Stimulated activated CD8-positive, alpha-beta memory T cell treated with anti-CD3 and anti-CD28 coated beads, Interleukin-4, amount 100 ng/mL, for 24 hours (primary cell): ENCODE measurements at regions not wholly inside any gene's neighbourhood (a gene's known extent, or its start where the extent isn't known, plus 50 kb on each side); places are given as distances from the start of the nearest gene placed in this dataset.
"Not testable (repeated sequence)": the region's sequence is repeated elsewhere in the genome, so short reads cannot be mapped to it uniquely, and the experiment has no call there.

Source experiments
- DNase-seq: peaks from one replicate; pipeline ENCODE4 v3.0.0-alpha.2; 2020; ENCODE audit warnings: low read depth

DNA sequence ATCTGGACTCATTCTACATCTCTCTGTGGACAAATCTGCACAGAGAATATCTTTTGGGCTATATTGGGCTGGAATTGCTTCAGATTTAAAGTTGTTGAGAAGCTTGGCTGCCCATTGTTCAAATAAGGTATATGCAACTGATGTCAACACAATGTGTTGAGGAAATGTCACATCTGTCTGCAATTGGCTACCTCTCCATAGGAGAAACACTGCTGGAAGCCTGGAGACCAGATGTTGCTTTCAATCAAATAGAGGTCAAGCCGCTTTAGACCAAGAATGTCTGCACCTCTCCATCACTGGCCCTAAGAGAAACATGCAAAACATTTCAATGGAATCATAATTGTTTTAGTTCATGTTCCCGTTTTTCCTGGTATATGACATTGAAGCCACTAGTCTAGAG, 720.2 kb downstream of the SLC4A3 start:
- DNase-seq = no peak

GRCh38 chr2:220348206-220348605, 720.8 kb downstream of the SLC4A3 start:
- DNase-seq = no peak

DNA sequence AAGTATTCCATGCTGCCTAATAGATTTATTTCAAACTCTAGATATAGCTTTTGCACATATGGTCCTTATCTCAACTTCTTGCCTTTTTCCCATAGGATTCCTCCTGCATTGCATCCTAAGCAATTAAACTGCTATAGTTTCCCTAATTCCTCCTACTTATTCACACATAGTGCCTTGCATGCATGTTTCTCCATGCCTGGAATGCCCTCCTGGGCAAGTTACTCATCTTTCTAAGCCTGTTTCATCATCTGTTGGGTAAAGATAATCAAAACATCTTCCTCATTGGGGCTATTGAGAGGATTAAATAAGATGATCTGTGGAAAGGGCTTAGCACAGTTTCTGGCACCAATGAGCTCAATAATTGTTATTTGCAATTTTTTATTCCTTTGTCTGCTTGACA, 726.5 kb downstream of the SLC4A3 start:
- DNase-seq = no peak

- DNase-seq = no peak
Observed at GRCh38 chr2:220356076-220356475, 728.6 kb downstream of the SLC4A3 start.

DNA sequence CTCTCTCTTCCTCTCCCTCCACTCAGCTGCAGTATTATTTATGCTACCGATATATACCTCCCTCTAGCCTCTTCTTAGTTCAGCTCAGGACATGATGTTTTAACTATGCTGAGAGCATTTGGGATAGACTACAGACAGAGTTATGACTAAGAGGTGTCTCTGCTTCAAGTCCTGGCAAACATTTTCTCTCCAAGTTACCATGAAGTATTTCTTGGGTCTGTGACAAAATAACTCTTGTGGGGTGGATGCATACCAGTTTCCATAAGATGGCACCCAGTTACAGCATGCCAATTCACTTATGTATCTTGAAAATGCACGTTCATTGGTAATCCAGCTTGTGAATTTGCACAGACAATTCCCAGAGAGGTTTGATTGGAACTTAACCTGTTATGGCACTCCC, 737.6 kb downstream of the SLC4A3 start:
- no peak for DNase-seq

- DNase-seq = no peak
Observed at GRCh38 chr2:220366765-220367164, 739.3 kb downstream of the SLC4A3 start.

DNA sequence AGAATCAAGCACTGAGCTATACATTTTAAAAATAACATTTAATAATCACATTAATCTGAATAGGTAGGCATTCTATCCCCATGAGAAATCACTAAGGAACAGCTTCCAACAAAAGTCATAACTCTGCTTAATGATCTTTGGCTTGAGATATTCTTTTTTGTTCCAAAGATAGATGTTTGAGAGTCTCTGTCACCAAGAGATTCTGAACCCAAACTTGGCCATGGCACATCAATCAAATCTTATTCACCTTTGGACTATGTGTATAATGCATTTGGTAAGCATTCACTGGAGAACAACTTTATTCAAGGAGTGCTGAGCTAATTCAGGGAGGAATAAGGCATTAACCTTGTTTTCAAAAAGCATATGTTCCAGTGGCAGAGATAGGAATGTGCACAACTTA, 743.3 kb downstream of the SLC4A3 start:
- no peak for DNase-seq

GRCh38 chr2:220371211-220371610, 743.8 kb downstream of the SLC4A3 start:
- no peak for DNase-seq

DNA sequence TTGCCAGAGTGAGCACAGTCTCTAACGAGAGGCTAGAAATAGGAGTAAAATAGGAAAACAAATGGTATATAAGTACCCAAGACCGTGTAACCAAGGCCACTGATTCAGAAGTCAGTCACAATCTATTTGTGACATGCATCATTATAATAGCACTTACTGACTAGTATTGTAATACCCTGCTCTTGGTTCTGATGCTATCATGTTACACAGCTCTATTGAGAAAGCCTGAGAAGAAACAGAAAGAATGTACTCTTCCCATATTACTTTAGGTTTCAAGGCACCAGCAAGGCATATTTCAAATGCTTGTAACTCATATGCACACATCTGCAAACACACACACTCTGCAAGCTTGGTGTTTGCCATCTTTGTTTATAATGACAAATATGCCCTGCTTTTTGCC, 746.4 kb downstream of the SLC4A3 start:
- DNase-seq = no peak

DNA sequence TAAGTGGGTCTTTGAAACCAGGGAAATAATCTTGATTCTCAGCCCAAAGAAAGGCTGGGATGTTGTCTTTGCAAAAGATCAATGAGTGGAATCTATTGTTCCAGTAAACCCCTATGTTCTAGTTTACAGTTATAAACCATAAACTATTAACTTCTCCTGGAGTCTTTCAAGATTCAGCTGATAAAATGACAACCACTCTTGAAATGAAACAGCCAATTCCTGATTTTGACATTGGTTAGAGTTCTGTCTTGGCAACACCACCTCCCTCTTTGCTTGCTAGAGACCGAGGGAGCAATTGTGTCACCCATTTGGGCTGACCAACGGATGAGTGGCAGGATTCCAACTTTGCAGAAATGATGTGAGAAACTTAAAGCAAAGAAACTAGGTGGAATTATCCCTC, 746.9 kb downstream of the SLC4A3 start:
- no peak for DNase-seq

- DNase-seq = no peak
Observed at GRCh38 chr2:220377482-220378155, 750.2 kb downstream of the SLC4A3 start.

DNA sequence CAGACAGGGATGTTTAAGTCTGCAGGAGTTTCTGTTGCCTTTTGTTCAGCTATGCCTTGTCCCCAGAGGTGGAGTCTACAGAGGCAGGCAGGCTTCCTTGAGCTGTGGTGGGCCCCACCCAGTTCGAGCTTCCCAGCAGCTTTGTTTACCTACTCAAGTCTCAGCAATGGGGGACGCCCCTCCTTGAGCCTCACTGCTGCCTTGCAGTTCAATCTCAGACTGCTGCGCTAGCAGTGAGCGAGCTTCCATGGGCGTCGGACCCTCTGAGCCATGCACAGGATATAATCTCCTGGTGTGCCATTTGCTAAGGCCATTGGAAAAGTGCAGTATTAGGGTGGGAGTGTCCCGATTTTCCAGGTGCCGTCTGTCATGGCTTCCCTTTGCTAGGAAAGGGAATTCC, 760.3 kb downstream of the SLC4A3 start:
- not testable (repeated sequence) for DNase-seq

DNA sequence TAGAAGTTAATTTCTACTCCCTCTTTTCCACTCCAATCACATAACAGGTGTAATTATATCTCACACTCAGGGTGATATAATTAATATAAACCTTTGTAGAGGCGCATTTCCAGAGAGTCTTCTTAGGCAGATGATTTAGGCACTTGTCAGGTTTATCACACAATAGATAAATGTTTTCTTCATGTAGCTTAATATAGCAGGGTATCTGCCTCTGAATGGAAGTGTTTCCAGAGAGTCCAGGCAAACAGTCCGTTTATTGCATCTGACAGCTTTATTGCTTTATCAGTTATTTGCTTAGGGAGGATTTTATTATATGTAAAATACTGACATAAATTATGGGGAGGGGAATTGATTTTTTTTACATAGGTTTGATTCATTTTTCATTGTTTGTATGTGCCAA, 766.3 kb downstream of the SLC4A3 start:
- no peak for DNase-seq

DNA sequence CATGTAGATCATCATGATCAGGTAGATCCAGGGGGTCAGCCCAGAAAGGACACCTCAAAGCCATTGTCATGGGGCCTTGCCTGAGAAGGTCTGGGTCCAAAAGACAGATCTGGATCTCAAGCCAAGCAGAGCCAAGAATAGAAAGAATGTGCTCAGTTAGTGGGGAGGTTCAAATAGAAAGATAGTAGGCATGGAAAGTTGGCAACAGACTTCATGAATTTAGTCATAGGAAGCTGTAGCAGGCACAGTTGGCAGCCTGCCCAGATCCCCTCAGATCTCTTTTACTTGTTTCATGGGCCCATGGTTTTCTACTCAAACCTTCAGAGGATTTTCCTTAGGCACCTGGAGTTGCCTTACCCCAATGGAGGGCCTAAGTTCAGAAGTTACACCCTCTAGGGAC, 767.0 kb downstream of the SLC4A3 start:
- DNase-seq = no peak

- DNase-seq = no peak
Observed at GRCh38 chr2:220396287-220396686, 768.9 kb downstream of the SLC4A3 start.

DNA sequence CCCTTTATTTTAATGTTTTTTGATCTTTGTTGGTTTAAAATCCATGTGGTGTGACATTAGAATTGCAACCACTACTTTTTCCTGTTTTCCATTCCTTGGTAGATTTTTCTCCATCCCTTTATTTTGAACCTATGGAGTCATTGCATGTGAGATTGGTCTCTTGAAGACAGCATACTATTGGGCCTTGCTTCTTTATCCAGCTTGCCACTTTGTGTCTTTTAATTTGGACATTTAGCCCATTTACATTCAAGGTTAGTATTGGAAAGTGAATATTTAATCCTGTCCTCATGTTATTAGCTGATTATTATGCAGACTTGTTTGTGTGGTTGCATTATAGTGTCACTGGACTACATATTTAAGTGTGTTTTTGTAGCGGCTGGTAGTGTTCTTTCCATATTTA, 782.9 kb downstream of the SLC4A3 start:
- DNase-seq = no peak

GRCh38 chr2:220417503-220417902, 790.1 kb downstream of the SLC4A3 start:
- no peak for DNase-seq

GRCh38 chr2:220419647-220420046, 792.2 kb downstream of the SLC4A3 start:
- no peak for DNase-seq

DNA sequence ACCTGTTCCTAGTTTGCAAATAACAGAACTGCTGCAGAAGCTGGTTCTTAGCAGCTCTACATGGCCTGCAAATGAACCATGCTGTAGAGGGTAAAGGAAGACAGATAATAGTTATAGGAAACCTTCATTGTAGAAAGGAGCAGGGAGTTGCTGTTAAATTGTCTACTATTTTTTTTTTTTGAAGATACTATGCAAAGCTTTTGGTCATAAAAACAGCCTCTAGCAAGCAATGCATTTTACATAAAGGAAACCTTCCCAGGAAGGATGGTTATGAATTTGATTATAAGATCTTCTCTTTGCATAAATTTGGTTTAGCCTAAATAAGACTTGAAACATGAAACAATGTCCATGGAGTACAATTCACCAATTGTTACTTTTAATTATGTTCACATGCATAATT, 793.4 kb downstream of the SLC4A3 start:
- no peak for DNase-seq

DNA sequence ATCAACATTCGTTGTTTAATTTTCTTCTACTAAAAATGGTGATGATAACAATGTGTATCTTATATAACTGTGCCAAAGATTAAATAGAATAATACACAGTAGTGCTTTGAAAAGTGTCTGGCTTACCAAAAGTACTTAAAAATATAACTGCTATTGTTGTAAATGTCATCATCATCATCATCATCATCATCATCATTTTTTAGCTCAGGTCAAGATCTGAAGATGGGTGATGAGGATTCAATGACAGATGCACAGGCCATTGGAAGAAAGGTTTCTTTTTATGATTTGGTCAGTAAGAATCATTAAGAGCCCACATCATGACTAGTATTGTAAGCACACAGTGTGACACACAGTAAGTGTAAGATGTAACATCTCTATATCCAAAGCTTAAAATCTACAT, 795.2 kb downstream of the SLC4A3 start:
- DNase-seq = no peak

DNA sequence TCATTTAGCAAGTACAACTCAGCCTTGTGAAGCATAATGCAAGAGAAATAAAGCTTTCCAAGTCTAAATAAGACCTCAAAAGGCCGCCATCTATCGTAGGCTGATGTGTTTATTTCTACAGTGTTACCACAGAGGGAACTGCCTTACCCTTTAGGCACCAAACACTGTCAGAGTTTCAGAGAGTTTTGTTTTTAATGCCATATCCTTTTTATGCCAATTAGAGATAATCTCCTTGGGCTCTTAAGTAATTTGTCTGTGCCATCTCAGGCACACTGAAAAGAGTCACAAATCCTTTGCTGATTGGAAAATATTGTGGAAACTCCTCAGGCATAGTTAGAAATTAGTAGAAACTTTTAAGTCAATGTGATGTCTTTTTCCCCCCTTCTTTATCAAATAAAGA, 797.1 kb downstream of the SLC4A3 start:
- no peak for DNase-seq

GRCh38 chr2:220432645-220433044, 805.2 kb downstream of the SLC4A3 start:
- DNase-seq = no peak

DNA sequence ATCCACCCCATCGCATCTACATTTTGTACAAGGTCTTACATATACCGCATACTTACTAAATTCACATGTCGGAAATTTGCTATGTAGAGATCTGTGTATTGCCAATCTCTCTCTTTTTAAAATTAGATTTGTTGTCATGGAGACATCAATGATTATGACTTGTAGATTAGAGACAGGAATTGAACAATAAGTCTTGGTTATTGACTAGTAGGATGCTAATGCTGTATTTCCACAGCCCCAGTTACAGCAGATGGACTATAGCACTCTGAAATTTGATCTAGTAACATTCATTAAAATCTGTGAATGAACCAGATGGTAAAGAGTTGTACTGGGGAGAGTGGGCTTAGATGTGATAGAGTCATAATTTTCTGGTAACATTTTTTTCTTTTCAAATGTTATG, 805.7 kb downstream of the SLC4A3 start:
- DNase-seq = no peak

DNA sequence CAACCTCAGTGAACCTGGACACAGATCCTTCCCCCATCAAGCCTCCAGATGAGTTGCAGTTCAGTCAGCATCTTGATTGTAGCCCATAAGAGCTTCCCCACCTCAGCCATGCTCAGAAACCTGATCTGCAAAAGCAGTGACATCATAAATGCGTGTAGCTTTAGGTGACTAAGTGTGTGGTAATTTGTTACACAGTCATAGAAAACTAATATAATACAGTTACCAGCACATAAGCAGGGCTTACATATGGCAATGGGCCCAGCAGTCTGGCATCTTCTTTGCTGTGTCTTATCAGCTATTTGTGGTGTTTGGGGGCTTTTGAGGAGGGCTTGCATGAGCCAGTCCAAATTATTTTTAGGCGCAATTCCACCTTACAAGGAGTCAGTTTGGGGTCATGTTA, 807.0 kb downstream of the SLC4A3 start:
- DNase-seq = no peak

DNA sequence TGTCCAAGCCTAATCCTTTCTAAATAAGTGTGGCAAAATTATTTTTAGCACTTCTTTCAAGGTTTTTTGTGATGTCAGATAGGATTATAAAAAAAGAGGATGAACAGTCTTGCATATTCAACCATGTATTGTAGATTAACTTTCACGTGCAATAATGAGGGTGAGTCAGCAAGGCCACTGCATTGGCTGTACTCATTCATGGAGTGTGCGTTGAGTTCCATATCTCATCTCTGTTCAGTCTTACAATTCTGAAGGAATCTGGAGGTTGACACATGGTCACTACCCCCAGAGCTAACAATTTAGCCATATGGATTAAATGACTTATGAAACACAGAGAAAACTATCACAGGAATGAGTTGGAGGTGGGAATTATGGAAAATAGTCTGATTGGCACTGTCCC, 810.5 kb downstream of the SLC4A3 start:
- DNase-seq = no peak
